GM21381 (cell line): ENCODE measurements at regions not wholly inside any gene's neighbourhood (a gene's known extent, or its start where the extent isn't known, plus 50 kb on each side); places are given as distances from the start of the nearest gene placed in this dataset.
"Not testable (repeated sequence)": the region's sequence is repeated elsewhere in the genome, so short reads cannot be mapped to it uniquely, and the experiment has no call there.

ENCODE experiments used
- ATAC-seq: cut with Tn5 transposase; IDR thresholded peaks from one replicate; pipeline ENCODE4 v1.9.1; 2021; ENCODE audit warnings: mild to moderate bottlenecking, moderate library complexity; ENCODE audit not compliant: unreplicated experiment

DNA sequence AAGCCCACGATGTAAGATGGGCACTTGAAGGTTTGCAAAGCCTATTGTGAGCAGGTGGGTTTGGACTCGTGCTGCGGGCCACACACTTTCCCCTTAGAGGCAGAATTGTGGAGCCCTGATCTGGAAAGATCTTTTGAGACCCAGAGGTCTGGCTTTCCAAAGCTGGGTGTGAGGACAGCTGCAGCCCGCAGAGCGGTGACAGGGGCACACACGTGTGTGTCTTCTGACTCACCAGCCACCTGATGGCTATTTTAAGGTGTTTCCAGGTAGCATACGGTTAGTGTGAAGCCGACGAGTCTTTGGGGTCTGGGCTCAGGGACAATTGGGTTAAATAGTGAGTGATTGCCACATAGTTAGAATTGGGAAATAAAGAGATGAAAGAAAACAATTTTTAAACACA lies 108.9 kb upstream of the GSE1 start:
- no peak for ATAC-seq

DNA sequence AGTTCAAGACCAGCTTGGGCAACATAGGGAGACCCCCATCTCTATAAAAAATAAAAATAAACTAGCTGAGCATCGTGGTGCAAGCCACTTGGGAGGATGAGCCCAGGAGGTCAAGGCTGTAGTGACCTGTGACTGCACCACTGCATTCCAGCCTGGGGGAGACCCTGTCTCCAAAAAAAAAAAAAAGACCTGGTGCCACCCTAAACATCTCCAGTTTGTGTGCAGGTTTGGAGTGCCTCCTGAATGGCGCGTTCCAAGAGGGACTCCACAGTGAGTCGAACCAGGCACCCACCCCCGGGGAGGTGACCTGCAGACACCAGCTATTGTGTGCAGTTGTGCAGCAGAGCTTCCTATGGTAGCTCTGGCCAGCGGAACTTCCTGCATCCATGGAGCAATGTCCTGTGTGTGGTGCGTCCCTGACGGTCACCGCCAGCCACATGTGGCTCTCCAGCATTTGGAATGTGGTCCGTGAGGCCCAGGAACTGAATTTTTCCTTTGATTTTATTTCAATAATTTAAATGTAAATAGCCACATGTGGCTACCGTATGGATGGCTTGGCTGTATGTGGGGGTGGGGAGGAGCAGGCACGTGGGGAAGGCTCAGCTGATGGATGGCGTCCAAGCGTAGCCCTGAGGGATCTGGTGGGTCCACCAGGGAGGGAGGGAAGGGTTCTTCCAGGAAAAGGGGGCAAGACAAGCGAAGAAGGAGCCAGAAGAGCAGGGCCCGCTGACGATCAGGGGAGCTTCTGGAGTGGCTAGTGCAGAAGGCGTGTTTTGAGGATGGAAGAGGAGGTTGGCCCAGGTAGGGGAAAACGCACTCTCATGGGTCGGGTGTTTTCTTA lies 107.1 kb upstream of the GSE1 start:
- no peak for ATAC-seq

DNA sequence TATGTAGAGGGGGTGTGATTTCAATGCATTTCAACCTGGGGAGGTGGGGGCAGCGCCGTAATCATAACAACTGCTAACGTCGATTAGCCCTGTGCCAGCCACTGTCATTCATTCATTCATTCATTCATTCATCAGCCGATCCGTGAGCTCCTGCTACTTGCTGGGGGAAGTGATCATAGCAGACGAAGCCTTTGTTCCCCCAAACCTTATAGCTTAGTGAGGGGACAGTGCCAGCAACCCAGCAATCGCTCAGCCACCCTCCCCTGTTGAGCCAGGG lies 106.5 kb upstream of the GSE1 start:
- no peak for ATAC-seq

DNA sequence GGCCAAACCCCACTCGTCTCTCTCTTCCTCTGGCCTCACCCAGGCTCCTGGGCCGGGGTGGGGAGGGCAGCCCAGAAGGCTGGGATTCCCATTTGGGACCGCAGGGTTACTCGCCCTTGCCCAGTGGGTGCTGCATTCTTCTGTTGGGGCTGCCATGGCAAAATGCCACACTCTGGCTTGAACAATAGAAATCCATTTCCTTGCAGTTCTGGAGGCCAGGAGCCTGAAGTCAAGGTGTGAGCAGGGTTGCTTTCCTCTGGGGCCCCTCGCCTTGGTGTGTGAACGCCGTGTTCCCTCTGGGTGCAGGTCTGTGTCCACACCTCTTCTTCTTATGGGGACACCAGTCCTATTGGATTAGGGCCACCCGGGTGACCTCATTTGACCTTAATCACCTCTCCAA lies 105.8 kb upstream of the GSE1 start:
- no peak for ATAC-seq

DNA sequence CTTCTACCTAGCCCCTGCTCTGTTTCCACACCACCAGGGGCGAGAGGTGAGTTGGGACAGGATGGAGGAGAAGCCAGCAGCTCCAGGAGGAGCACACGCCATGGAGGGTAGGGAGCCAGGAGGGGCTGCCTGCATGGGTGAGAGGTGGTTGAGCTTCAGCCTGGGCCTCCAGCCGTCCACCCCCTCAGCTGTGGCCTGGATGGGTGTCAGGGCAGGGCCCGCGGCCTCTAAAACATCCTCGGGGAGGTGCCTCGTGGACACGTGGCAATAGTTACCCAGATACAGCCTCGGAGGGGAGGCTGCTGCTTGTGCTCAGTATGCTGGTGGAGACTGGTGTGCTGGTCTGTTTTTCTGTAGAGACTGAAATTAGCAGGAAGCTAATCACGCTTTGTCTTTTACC lies 104.7 kb upstream of the GSE1 start:
- ATAC-seq: no peak

DNA sequence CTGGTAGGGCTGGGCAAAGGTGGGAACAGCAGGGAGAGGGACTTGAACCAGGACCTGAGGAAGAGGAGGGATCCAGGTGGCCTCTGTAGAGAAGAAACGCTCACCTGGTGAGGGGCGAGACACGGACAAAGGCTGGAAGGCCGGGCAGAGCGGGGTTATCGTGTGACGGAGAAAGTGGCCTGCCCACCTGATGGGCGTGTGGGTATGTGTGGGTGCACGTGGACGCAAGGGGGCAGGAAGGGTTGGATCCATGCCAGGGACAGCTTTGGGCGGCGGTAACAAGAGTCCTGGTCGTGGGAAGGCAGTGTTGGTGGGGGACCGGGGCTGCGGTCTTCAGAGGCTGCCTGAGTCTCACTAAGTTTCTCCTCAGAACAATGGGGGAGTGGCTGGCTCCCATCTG lies 104.1 kb upstream of the GSE1 start:
- no peak for ATAC-seq

DNA sequence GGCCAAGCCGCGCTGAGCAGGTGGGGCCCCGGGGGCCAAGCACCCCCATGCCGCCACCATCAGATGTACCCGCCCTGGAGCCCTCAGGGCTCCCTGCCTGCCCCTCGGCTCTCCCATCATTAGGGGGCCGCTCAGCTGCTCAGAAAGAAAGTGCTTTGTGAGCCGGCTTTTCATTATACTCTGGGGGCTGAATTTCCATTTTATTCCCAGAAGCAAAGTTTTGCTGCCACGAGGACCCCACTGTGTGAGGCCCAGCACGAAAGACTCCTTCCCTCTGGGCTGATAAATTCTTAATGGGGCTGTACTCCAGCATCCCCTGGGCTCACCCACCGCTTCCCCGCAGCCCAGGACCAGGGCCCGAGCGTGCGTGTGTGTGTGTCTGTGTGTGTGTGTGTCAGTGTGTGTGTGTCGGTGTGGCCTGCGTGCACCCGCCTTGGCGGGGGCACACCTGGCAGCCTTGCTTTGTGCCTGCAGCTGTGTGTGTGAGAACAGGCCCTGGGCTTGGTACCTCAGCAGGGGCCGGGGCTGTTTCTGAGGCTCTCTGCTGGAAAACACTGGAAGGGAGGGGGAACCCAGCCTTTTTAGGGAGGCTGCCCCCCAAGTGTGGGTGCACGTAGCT lies 103.0 kb upstream of the GSE1 start:
- no peak for ATAC-seq

DNA sequence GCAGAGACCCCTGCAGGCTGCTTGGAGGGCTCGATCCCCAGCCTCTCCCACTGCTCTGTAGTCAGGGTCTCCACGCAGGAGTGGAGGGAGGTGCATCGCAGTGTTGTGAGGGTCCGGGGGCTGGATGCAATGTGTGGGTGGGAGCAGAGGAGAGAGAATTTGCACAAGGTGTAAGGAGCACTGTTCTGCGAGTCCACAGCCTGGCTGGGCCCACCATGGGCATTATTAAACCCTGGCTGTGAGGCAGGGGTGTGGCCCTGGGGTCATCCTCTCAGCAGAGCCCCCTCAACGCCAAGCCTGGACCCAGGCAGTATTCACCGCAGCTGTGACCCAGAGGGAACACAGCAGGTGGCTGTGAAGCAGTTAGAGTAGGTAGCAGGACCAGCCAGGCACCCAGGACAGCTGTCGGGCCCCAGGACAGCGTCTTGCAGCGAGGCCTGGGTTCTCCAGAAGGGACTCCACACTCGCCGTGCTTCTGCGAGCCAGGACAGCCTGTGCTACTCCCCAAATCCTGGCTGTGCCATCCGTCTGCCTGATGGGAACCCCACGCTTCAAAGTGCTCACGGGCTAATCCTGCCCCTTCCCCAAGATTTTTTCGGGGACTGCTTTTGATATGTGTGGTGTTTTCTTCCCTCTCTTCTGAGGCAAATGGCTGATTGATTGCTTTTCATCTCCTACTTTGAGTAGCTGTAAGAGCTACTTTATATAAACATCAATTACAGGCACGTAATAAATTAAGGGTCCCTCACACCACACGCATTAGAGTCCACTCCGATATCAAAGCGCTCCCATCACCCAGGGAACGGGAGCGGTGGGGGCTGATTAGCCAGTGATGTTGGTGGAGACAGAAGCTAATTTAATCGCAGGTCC lies 100.9 kb upstream of the GSE1 start:
- ATAC-seq: no peak

DNA sequence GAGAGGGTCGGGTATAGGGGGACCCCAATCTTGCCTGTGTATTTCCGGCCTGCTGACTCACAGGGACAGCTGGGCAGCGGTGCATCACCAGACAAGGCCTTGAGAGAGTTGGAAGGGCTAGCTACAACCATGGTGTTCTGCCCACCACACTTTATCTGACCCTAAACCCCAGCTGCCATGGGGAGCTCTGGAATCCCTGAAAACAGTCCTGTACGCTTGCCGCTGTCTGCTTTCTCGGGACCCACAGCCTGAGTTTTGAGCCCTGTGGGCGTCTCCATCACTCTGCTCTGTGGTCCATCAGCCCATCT lies 100.4 kb upstream of the GSE1 start:
- no peak for ATAC-seq

DNA sequence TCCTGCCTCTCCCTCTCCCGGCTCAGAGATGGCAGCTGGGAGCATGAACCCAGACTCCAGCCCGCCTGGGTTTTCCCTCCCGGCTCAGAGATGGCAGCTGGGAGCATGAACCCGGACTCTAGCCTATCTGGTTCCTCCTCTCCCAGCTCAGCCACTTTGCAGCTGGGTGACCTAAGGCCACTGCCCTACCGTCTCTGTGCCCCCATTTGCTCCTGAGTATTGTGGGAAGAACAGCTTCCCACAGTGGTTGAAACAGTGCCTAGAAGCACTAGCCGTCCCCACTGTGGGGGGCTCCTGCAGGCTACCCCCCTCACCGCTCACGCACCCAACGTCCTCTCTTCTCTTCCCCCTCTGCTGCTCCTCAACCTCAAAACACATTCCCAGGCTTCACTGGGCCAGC lies 99.9 kb upstream of the GSE1 start:
- no peak for ATAC-seq

DNA sequence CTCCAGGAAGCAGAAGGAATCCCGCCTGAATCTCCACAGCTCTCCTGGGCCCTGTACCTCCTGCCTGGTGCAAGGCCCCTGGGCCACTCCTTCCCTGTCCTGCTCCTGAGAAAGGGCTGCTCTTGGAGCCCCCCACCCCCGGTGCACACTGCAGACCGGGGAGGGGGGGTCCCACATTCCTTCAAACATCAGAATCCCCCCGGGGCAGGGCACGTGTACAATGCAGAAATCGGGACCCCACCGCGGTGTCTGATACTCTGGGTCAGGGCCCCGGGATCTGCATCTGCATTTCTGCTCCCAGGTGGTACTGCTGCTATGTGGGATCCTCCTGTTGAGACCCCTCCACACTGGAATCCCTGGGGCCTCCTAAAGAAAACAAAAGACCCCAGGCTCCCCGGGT lies 99.5 kb upstream of the GSE1 start:
- ATAC-seq: no peak

DNA sequence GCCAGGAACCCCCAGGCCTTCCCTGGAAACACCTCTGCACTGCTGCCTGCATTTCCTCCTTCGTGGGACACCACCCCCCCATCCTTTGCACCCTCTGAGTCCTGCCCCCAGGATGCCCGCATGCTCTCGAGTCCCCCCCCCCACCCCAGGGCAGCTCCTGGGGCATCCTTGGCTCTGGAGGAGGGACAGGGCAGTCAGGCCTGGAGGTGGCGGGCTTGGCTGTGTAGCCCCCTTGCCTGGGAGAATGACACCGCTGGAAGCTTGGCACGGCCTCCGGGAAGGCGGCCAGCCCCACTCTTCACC lies 98.9 kb upstream of the GSE1 start:
- ATAC-seq: no peak

DNA sequence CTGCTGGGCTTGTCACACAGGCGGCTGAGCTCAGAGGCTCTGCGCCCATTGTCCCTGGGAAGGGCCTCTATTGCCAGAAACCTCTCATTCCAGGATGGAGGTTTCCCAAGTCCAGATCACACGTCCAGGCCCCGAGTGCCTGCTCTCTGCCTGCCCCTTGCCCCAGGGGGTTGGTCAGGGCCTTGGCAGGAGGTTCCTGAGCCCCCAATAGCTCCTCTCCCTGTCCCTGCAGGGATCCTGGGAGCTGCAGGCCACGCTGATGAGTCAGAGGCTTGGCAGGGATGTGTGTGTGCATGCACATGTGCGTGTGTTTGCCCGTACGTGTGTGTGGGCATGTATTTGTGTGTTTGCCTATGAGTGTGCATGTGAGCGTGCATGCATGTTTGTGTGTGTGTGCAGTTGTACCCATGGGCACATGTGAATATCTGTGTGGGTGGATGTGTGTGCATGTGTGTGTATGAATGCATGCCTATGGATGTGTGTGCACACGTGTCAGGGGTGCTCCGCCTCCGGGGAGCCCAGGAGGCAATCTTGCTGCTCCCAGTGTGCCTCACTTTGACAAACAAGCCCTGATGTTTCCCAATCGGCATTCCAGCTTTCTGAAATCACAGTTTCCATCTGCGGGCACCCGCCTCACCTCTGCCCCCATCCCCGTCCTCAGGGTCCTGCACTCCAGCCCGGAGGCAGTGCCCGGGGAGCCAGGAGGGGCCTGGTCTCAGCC lies 98.4 kb upstream of the GSE1 start:
- no peak for ATAC-seq

DNA sequence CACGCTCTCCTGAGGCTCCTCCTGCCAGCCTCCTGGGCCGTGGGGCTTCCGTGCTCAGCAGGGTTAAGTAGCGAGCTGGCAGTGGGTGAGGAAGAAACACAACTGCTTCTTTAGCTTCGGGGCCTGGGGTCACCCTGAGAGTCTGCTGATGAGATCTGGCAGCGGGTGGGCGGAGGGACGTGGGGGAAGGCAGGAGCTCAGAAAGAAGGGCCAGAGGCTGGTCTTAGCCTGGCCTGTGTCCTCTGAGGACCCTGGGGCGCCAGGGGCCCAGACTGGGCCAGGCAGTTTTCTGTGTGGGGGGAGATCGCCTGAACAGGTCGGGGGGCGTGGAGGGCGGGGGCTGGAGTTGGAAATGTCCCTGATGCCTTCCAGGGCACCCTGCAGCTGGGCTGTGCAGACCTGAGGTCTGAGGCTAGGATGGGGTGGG lies 97.8 kb upstream of the GSE1 start:
- no peak for ATAC-seq

DNA sequence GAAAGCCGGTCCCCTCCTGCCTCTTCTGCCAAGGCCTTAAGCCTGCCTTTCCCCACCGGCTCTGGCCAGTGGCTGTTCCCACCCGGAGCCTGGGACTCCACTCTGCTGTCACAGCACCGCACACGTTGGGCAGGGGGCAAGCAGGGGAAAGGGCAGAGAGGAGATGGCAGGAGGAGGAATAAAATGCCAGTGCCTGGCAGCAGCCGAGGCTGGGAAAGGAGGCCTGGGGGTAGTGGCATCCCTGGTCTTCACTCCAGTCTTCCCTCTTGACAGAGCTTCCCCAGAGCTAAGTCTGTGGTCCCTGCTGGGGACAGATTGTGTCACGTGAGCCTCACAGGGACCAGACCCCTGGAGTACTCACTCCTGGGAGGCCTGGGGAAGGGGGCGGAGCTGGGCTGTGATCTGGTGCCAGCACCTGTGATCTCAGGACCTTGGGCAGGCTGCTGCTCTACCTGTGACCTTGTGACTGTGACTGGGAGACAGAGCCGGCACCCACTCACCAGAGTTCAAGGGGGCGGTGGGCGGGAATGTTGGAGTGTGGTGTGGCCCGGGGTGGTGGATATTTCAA lies 97.2 kb upstream of the GSE1 start:
- no peak for ATAC-seq

DNA sequence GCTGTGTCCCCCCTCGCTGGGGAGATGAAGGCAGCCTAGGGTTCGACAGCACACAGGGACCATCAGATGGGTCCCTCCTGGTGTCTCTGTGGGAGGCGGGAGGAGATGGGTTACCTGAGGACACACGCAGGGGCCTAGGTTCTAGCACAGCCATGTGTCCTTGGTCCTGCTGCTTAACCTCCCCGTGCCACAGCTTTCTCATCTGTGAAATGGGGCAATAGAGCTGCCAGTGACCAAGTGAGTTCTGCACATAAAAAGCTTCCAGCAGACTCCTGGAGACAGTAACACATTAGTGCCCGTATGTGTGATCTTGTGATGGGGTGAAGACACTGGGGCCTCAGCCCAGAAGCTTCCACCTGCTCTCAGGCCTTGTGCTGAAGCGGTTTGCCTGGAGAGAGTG lies 96.0 kb upstream of the GSE1 start:
- ATAC-seq: no peak

DNA sequence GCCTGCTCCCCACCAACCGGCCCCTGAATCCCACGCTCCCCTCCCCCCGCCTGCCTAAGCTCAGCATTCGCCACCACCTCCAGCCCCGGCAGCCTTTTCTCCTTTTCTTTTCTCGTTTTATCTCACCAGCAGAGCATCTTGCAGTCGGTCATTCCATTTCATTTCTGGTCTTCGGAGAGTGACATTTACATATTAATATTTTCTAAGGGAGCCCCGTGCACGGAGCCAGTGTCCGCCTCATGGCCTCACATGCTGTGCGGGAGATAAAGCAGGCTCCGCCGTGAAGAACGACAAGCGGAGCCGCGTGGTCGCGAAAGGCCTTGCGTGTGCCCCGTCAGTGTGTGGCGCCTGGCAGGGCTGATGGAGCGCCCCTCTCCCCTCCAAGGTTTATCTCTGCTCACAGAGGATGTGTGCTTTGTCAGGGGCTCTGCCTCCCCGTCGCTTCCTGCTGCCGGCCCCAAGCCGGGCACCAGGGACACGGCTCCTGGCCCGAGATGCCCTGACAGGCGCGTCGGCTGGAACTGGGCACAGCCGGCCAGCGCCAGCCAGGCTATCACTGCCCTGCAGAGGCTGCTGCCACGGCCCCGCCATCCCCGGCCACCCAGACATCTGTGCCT lies 95.5 kb upstream of the GSE1 start:
- no peak for ATAC-seq

DNA sequence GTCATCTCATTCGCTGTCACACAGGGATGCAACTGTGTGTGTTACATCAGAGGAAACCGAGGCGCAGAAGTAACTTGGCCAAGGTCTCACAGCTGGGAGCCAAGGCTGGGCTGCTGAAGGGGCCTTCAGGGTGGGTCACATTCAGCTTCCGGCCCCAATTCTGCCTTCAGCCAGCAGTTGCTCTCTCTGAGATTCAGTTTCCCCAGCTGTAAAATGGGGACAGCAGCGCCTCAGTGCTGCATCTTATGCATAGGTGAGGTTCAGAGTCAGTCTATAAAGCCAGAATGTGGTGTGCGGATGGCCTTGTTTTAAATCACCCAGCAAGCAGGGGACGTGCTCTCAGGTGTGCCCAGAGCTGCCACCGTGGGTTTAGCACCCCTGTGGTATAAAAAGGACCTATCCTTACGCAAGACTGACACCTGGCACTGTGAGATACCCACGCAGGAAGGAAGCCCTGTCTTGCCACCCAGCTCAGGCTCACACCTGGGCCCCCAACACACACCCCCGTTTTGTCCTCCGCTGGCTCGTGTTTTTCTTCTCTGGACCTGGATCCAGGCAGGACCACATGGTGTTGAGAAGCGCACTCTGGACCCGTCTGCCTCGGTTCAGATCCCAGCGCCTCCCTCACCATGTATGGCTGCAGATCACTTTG lies 94.6 kb upstream of the GSE1 start:
- ATAC-seq: no peak

DNA sequence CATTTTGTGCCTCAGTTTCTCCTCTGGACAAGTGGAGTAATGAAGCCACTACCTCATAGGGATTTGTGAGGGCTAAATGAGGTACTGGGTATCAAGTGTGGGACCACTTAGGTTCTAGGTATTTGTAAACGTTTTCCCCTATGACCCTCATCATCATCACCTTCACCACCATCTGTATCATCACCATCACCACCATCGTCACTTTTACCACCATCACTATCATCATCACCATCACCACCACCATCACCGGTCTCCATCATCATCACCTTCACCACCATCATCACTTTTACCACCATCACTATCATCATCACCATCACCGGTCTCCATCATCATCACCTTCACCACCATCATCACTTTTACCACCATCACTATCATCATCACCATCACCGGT lies 94.1 kb upstream of the GSE1 start:
- not testable (repeated sequence) for ATAC-seq

DNA sequence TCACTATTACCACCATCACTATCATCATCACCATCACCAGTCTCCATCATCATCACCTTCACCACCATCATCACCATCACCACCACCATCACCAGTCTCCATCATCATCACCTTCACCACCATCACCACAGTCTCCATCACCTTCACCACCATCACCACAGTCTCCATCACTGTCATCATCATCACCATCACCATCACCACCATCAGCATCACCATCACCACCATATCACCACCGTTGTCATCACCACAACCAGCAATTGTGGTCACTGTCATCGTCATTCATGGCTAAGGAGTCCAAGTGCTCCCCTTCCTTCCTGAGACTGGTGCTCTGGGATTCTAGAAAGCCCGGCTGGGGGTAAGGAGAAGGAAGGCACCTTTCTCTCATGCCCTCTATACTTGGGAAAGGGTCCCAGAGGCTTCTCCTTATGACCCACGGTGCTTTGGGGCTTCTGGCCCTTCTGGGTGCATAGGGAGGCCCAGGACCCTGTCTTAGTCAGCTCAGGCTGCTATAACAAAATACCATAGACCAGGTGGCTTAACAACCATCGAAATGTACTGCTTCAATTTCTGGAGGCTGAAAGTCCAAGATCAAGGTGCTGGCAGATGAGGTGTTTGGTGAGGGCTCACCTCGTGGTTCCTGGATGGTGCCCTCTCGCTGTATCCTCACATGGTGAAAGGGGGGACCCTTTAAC lies 93.4 kb upstream of the GSE1 start:
- ATAC-seq: no peak
